Mammary epithelial cell (primary cell): ENCODE measurements at regions not wholly inside any gene's neighbourhood (a gene's known extent, or its start where the extent isn't known, plus 50 kb on each side); places are given as distances from the start of the nearest gene placed in this dataset.

Experiments
- EZH2 ChIP-seq: IDR thresholded peaks from 2 replicates; pipeline ENCODE4 v1.6.1; 2012; ENCODE audit warnings: low read length, inconsistent platforms, borderline replicate concordance
- TF ChIP-seq, protein P1 (sequence below), 2 donors: IDR thresholded peaks in 1 of 2; conservative IDR thresholded peaks in 1 of 2; 2 replicates each; pipeline ENCODE4 v1.5.1; 2011 to 2012; ENCODE audit warnings: inconsistent platforms in 2 of 2, low read length in 2 of 2, mild to moderate bottlenecking in 2 of 2, control low read depth in 1 of 2, low read depth in 1 of 2; ENCODE audit not compliant: insufficient read depth in 1 of 2; ENCODE audit errors: extremely low read depth in 1 of 2

DNA sequence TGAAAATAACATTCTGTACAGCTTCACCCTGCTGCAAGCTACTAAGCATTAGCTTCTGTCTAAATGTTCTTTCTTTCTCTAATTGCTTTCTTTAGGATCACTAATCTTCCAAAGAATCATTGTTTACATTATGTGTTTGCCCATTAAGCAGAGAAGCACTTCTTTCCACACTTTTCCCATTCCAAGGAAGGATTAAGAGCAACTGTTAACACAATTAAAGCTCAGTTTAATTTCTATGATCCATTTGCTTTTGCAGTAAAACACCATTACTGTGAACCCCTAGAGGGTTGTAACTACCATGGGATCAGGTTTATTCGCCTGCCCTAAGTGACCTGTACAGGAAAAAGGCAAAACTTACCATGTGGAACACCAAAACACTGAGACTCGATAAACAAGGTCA, 125.8 kb upstream of the ZNF385D start:
- TF ChIP-seq, protein P1, sequence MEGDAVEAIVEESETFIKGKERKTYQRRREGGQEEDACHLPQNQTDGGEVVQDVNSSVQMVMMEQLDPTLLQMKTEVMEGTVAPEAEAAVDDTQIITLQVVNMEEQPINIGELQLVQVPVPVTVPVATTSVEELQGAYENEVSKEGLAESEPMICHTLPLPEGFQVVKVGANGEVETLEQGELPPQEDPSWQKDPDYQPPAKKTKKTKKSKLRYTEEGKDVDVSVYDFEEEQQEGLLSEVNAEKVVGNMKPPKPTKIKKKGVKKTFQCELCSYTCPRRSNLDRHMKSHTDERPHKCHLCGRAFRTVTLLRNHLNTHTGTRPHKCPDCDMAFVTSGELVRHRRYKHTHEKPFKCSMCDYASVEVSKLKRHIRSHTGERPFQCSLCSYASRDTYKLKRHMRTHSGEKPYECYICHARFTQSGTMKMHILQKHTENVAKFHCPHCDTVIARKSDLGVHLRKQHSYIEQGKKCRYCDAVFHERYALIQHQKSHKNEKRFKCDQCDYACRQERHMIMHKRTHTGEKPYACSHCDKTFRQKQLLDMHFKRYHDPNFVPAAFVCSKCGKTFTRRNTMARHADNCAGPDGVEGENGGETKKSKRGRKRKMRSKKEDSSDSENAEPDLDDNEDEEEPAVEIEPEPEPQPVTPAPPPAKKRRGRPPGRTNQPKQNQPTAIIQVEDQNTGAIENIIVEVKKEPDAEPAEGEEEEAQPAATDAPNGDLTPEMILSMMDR (conservative IDR thresholded peaks at IDR 0.05 in 1 of 2, IDR thresholded peaks at IDR 0.05 in 1 of 2; ENCODE audit: extremely low read depth in 1 of 2, insufficient read depth in 1 of 2, low read depth in 1 of 2, low read length in 2 of 2): no peak
- TF ChIP-seq EZH2: no peak
